EH (cell line): ENCODE measurements at regions not wholly inside any gene's neighbourhood (a gene's known extent, or its start where the extent isn't known, plus 50 kb on each side); places are given as distances from the start of the nearest gene placed in this dataset.
A peak's percentile ranks its signal among the peaks of the same experiment; 100 is the strongest.

Source experiments
- DNase-seq: peaks from one replicate; pipeline ENCODE4 v3.0.0-alpha.2; 2015; ENCODE audit warnings: low read depth

GRCh38 chr14:51145246-51145645 lies 50.3 kb upstream of the TRIM9 start:
- no peak for DNase-seq

- DNase-seq = peak; percentile 18
Observed at GRCh38 chr14:51147183-51147582, 52.3 kb upstream of the TRIM9 start.

GRCh38 chr14:51155326-51155725 lies 60.4 kb upstream of the TRIM9 start:
- no peak for DNase-seq

- DNase-seq = peak; percentile 24
Observed at GRCh38 chr14:51157012-51157411, 62.1 kb upstream of the TRIM9 start.

- DNase-seq = no peak
Observed at GRCh38 chr14:51160871-51161270, 66.0 kb upstream of the TRIM9 start.

GRCh38 chr14:51165415-51165814 lies 70.5 kb upstream of the TRIM9 start:
- DNase-seq = no peak

GRCh38 chr14:51167587-51168214 lies 72.3 kb upstream of the TMX1 start:
- peak; percentile 40 for DNase-seq

- DNase-seq = no peak
Observed at GRCh38 chr14:51168215-51168613, 71.8 kb upstream of the TMX1 start.

GRCh38 chr14:51173863-51174262 lies 66.2 kb upstream of the TMX1 start:
- DNase-seq = no peak

GRCh38 chr14:51176839-51177238 lies 63.2 kb upstream of the TMX1 start:
- no peak for DNase-seq

- no peak for DNase-seq
Observed at GRCh38 chr14:51180577-51180976, 59.5 kb upstream of the TMX1 start.

GRCh38 chr14:51182131-51182565 lies 57.9 kb upstream of the TMX1 start:
- DNase-seq = peak; percentile 22

- no peak for DNase-seq
Observed at GRCh38 chr14:51185180-51185579, 54.9 kb upstream of the TMX1 start.

- no peak for DNase-seq
Observed at GRCh38 chr14:51185754-51186153, 54.3 kb upstream of the TMX1 start.

GRCh38 chr14:51188566-51189185 lies 51.4 kb upstream of the TMX1 start:
- peak; percentile 34 for DNase-seq

- DNase-seq = no peak
Observed at GRCh38 chr14:51189600-51190376, 50.3 kb upstream of the TMX1 start.
